ENCODE measurements at regions not wholly inside any gene's neighbourhood (a gene's known extent, or its start where the extent isn't known, plus 50 kb on each side); places are given as distances from the start of the nearest gene placed in this dataset.
"Not testable (repeated sequence)": the region's sequence is repeated elsewhere in the genome, so short reads cannot be mapped to it uniquely, and the experiment has no call there.

- DNase-seq, result no peak
Measured at GRCh38 chr3:104349836-104350235, 1016.9 kb upstream of the ALCAM start.

GRCh38 chr3:104353951-104354350 is 1012.8 kb upstream of the ALCAM start:
- DNase-seq, result no peak

- no peak for DNase-seq
Measured at GRCh38 chr3:104359546-104359945, 1007.2 kb upstream of the ALCAM start.

- DNase-seq, result no peak
Measured at GRCh38 chr3:104360038-104360437, 1006.7 kb upstream of the ALCAM start.

- DNase-seq, result not testable (repeated sequence)
Measured at GRCh38 chr3:104361748-104362147, 1005.0 kb upstream of the ALCAM start.

- no peak for DNase-seq
Measured at GRCh38 chr3:104362319-104362718, 1004.4 kb upstream of the ALCAM start.

- DNase-seq, result no peak
Measured at GRCh38 chr3:104367000-104367399, 999.7 kb upstream of the ALCAM start.

- no peak for DNase-seq
Measured at GRCh38 chr3:104368760-104369159, 997.9 kb upstream of the ALCAM start.

- DNase-seq, result no peak
Measured at GRCh38 chr3:104385421-104385820, 981.3 kb upstream of the ALCAM start.

- peak; percentile 58 for DNase-seq
Measured at GRCh38 chr3:104388619-104389018, 978.1 kb upstream of the ALCAM start.

GRCh38 chr3:104392327-104392726 is 974.4 kb upstream of the ALCAM start:
- DNase-seq, result no peak

- no peak for DNase-seq
Measured at GRCh38 chr3:104396974-104397669, 969.6 kb upstream of the ALCAM start.

GRCh38 chr3:104397713-104398112 is 969.0 kb upstream of the ALCAM start:
- DNase-seq, result no peak

GRCh38 chr3:104402902-104403301 is 963.8 kb upstream of the ALCAM start:
- DNase-seq, result no peak

GRCh38 chr3:104411757-104412156 is 955.0 kb upstream of the ALCAM start:
- DNase-seq, result no peak

- DNase-seq, result no peak
Measured at GRCh38 chr3:104412608-104413580, 953.8 kb upstream of the ALCAM start.

GRCh38 chr3:104428337-104428925 is 938.3 kb upstream of the ALCAM start:
- no peak for DNase-seq

GRCh38 chr3:104429727-104430126 is 937.0 kb upstream of the ALCAM start:
- DNase-seq, result no peak

- DNase-seq, result no peak
Measured at GRCh38 chr3:104436506-104436905, 930.2 kb upstream of the ALCAM start.

GRCh38 chr3:104437131-104437750 is 929.5 kb upstream of the ALCAM start:
- no peak for DNase-seq

GRCh38 chr3:104437891-104438290 is 928.8 kb upstream of the ALCAM start:
- no peak for DNase-seq

- no peak for DNase-seq
Measured at GRCh38 chr3:104438706-104439105, 928.0 kb upstream of the ALCAM start.

GRCh38 chr3:104445252-104445919 is 921.3 kb upstream of the ALCAM start:
- not testable (repeated sequence) for DNase-seq
